Keratinocyte (primary cell): ENCODE measurements at regions not wholly inside any gene's neighbourhood (a gene's known extent, or its start where the extent isn't known, plus 50 kb on each side); places are given as distances from the start of the nearest gene placed in this dataset.

ENCODE experiments used
- EZH2 ChIP-seq: IDR thresholded peaks from one replicate; pipeline ENCODE4 v1.6.1; 2012; ENCODE audit warnings: inconsistent platforms, mild to moderate bottlenecking, low read length, moderate library complexity
- TF ChIP-seq, protein P1 (sequence below), 3 experiments: IDR thresholded peaks in 1 of 3; conservative IDR thresholded peaks in 1 of 3; optimal IDR thresholded peaks in 1 of 3; 2 replicates in 2 of 3; 3 replicates in 1 of 3; pipeline versions ENCODE3 to v1.5.1; 2011; ENCODE audit warnings: low read length in 3 of 3, mild to moderate bottlenecking in 3 of 3, moderate library complexity in 2 of 3, control low read depth in 1 of 3, inconsistent platforms in 1 of 3; ENCODE audit not compliant: insufficient read depth in 2 of 3; ENCODE audit errors: extremely low read depth in 1 of 3

DNA sequence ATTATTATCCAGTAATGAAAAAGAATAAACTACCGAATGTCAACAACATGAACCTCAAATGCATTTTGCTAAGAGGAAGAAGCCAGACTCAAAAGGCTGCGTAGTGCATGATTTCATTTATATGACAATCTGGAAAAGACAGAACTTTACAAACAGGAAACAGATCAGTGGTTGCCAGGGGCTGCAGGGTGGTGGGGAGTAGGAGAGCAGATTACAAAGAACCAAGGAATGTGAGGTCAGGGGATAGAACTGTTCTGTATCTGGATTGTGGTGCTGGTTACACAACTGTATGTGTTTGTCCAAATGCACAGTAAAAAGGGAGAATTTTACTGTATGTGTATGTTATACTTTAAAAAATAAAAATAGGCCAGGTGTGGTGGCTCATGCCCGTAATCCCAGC, 89.7 kb upstream of the MYL2 start:
- TF ChIP-seq, protein P1, sequence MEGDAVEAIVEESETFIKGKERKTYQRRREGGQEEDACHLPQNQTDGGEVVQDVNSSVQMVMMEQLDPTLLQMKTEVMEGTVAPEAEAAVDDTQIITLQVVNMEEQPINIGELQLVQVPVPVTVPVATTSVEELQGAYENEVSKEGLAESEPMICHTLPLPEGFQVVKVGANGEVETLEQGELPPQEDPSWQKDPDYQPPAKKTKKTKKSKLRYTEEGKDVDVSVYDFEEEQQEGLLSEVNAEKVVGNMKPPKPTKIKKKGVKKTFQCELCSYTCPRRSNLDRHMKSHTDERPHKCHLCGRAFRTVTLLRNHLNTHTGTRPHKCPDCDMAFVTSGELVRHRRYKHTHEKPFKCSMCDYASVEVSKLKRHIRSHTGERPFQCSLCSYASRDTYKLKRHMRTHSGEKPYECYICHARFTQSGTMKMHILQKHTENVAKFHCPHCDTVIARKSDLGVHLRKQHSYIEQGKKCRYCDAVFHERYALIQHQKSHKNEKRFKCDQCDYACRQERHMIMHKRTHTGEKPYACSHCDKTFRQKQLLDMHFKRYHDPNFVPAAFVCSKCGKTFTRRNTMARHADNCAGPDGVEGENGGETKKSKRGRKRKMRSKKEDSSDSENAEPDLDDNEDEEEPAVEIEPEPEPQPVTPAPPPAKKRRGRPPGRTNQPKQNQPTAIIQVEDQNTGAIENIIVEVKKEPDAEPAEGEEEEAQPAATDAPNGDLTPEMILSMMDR (optimal IDR thresholded peaks at IDR 0.05 in 1 of 3, IDR thresholded peaks at IDR 0.05 in 1 of 3, conservative IDR thresholded peaks at IDR 0.05 in 1 of 3; ENCODE audit: extremely low read depth in 1 of 3, insufficient read depth in 2 of 3, low read length in 3 of 3) = no peak
- TF ChIP-seq EZH2 = no peak
